NCI-H2081 treated with DMSO at 0.1 percent for 48 hours (cell line): ENCODE measurements at regions not wholly inside any gene's neighbourhood (a gene's known extent, or its start where the extent isn't known, plus 50 kb on each side); places are given as distances from the start of the nearest gene placed in this dataset.
"Not testable (repeated sequence)": the region's sequence is repeated elsewhere in the genome, so short reads cannot be mapped to it uniquely, and the experiment has no call there.

ENCODE experiments used
- DNase-seq: peaks from one replicate; lab custom pipeline; 2025; lab: John Stamatoyannopoulos, UW

DNA sequence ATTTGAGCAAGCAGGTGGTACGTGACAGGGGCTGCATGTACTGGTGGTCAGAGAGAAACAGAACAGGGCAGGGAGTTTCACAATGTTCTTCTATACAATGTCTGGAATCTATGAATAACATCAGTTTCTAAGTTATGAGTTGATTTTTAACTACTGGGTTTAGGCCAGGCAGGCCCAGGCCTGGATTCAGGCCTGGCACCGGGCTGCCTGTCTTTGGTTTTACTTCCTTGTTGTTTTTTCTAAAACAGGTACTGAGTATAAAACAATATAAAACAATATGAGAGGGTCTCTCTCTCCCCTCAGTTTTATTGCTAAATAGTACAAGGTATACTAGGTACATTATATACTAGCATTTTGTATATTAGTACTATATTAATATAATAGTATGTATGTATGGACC lies 742.7 kb upstream of the FAT3 start:
- not testable (repeated sequence) for DNase-seq

- DNase-seq: no peak
Measured at GRCh38 chr11:91470656-91471055, 754.0 kb upstream of the FAT3 start.

- no peak for DNase-seq
Measured at GRCh38 chr11:91459840-91460239, 764.8 kb upstream of the FAT3 start.

GRCh38 chr11:91446267-91446666 lies 778.4 kb upstream of the FAT3 start:
- DNase-seq: no peak

DNA sequence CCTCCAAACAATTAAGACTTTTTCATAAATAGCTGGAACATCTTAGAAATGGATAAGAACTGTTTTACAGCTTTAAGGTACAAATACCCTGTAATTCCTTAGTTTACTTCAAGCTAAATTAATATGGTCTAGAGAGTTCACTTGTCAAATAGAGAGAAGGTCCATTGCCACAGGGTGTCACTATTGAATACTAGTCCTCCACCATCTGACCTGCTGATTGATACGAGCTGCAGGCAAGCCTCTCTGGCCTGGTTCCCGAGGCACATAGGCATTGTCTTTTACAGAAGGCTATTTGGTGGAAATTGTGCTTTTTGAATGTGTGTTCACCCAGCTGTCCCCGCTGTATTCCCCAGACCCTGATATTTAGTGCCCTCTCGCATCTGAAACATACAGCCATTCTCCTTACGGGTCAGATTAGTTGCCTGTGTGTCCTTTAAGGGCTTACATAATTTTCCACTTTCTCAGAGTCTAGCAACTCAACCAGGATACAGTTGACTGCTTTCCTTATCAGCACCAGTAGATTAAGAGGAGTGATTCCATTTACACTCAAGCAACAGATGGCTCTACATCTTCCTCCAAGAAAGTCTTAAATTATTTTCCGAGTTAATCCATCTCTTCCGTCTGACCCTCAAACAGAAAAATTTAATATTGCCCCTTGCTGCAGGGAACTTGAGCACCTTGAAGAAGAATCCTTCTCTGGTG lies 788.8 kb upstream of the FAT3 start:
- no peak for DNase-seq

DNA sequence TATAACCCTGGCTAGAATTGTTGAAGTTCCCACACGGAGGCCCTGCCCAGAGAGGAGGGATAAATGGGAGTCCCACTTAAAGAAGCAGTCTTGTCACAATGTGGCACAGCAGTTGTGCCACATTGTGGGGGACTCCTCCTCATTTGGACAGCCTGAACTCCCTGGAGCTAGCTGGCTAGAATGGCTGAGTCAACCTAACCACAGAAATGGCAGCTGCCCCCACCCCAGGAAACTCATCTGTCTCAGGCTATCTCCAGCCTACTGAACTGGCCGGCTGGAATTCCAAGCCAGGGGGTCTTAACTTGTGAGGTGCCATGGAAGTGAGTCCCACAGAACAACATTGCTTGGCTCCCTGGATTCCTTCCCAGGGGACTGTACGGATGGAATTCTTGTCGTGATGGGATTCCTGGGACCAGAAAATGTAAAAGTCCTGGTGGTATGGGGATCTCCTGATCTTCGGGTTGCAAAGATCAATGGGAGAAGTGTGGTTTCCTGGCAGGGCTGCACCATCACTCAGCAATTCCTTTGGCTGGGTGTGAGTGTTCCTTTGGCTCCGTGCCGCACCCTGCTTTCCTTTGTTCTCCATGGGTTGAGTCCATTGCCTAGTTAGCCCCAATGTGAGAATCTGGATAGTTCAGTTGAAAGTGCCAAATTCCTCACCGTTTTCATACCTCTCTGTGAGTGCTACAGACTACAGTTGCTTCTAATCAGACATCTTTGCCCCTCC lies 791.2 kb upstream of the FAT3 start:
- no peak for DNase-seq

- no peak for DNase-seq
Measured at GRCh38 chr11:91421641-91422040, 803.0 kb upstream of the FAT3 start.

- DNase-seq: no peak
Measured at GRCh38 chr11:91407842-91408241, 816.8 kb upstream of the FAT3 start.

DNA sequence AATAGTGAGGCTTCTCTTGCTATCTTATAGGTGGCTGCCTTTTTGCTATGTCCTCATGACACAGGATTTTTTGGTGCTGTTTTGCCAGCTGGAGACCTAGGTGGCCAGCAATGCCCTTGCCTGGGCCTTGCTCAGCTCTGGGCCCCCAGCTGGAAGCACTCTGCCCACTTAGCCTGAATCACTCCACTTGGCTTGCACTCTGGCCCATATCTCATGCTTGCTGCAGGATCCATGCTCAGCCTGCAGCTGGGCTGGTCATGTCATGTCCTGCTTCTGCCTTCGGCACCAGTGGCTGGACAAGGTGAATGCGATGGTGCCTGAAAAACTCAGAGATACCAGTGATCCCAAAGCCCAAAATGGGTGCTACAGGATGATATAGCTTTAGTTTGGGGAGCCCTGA lies 818.6 kb upstream of the FAT3 start:
- no peak for DNase-seq

- no peak for DNase-seq
Measured at GRCh38 chr11:91404344-91404743, 820.3 kb upstream of the FAT3 start.

- no peak for DNase-seq
Measured at GRCh38 chr11:91397134-91397468, 827.5 kb upstream of the FAT3 start.

DNA sequence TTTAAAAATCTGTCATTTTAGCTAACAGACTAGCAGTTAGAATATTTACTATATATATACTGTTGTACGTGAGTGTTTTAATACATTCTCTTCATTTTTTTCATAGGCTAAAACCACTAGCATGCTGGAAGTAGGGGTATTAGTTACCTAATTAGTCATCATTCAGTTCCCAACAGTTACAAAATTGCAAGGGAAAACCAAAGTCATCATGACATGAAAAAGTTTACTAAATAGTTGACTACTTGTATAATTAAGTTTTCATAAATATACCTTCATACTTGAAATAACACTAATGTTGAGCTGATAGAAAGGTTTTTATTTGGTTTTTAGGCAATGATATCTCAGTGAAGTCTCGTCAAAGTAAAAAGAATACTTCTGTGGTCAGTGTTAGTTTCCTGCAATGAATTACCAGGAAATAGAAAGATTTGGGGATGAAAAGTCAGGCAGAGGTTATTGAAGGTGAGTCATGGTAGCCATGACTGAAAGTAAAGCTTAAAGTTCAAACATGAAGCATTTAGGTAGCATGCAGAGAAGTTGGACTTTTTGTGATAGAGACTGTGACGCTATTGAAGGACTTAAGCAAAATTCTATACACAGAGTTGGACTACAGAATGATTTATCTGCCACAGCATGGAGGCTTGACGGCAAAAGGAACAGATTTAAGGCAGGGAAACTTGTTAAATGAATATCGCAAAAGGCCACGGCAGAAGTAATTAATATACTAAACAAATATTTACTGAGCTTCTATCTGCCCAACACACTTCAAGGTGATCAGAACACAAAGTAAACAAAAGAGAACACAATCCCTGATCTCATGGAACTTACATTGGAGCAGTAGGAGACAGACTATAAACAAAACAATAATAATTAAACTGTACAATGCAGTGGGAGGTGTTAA lies 828.1 kb upstream of the FAT3 start:
- DNase-seq: no peak

DNA sequence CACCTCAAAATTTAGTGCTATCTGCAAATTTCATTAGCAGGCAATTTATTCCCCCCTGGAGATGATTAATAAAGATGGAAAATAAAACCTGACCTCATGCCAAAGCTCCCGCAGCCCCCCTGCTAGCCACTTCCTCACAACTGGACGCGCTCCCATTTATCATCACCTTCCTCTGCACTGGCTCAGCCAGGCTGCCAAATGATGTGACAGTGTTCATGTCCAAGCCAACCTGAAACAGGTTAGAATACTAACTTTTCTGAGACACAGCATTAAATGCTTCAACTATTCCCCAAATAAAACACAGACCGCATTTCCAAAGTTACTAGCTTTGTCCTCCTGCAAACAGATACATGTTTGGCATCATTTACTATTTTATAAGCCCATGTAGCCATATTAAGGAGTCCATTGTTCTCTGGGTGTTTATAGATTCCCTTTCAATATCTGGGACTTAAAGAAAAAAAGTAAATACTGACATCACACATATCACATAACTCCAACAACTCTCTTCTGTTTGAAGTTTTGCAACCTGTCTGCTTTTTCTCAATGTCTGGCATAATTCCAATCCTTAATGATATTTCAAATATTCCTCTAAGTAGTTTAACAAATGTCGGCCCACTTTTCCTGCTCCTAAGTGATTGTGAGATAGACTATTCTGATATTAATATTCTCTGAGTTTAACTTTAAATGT lies 829.7 kb upstream of the FAT3 start:
- DNase-seq: no peak

- no peak for DNase-seq
Measured at GRCh38 chr11:91394073-91394726, 830.4 kb upstream of the FAT3 start.

DNA sequence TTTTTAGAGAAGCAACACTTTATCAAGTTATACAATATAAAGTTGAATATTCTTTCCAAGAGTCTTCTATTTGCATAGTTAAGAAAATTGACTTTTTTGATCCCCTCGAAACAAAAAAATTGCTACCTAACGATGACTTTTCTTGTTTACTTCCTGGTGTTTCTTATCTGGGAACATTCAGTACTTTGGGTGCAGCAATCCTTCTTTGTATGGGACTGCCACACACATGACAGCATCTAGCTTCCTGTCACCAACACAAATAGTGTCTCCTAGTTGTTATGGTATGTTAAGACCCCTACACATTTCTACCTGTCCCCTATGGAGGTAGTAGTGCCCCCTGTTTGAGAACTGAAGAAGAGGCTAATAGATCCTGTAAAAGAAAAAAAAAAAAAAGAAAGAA lies 841.7 kb upstream of the FAT3 start:
- no peak for DNase-seq

DNA sequence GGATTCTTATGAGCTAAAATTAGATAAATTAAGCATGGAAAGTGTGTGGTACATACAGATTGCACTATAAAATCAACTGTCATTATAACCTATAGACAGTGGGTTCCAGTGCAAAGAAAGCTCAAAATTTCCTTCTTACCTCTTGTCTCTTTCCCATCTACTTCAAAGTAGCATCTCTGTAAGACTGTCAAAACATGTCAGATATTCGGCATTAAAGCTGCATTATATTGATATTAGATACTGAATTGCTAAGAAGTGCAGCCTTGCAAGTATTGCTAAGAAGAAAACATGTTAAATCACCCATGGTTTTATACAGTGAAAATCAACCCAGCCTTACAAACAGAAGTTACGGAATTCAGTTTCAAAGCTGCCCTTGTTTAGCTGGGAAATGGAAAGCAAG lies 849.8 kb upstream of the FAT3 start:
- no peak for DNase-seq

- no peak for DNase-seq
Measured at GRCh38 chr11:91373497-91373896, 851.1 kb upstream of the FAT3 start.

DNA sequence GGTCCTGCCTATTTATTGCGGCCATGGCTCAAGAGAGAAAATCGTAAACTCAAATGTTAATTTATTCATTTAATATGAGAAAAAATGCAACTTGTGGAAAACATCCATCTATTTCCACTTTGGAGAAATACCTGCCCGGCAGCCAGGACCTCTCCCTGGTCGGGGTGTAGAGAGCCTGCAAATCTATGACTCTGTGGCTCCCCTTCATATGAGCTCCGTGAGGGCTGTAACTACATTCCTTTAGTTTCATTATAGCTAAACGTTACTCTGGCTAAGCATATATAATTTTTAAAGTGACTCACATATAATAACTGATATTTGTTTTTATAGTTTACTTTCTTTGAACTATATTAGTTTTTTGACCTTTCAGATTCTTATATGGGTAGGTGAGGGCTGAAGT lies 857.8 kb upstream of the FAT3 start:
- DNase-seq: no peak

DNA sequence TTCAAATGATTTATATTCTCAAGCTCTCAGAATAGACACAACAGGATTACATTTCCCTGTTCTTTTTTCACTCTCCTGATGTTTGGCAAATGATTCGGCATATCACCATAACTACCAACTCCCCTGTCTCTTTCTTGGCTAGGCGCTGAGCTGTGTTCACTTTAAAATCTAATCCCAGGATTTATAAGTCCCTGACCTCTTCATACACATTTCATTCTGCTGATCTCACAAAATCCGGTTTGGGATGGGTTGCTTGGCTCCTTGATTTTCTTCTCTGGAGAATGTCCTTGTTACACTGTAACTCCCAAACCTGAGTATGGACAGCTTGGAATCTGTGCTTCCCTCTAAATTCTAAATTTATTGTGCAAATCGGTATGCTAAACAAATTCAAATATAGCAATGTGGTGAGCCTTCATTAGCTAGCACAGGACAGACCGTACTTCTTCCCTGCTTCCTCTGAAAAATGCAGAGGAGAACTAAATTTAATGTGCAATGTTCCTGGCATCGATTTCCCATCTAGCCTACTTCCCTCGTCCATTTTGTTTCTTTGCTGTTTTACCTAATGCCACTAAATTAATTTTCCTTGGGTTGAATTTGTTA lies 858.5 kb upstream of the FAT3 start:
- no peak for DNase-seq

DNA sequence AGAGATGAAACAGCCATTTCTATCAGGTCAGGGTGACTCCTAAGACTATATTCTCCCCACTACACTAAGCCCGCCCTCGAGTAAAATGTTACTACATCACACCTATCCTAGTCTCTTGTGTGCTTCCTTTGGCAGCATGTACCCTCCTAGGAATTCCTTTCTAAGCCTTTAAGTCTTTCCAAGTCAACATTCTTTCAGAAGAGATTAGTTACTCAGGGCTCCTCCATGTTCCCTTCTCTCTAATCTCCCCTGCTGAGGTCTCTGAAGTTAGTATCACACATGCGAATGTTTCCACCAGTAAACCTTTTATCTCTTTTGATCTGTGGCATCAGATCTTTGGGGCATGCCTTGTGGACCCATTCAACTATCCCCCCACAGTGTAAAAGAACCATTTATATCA lies 873.7 kb upstream of the FAT3 start:
- no peak for DNase-seq

GRCh38 chr11:91326751-91327150 lies 897.9 kb upstream of the FAT3 start:
- no peak for DNase-seq
